ENCODE measurements at regions not wholly inside any gene's neighbourhood (a gene's known extent, or its start where the extent isn't known, plus 50 kb on each side); places are given as distances from the start of the nearest gene placed in this dataset.

GRCh38 chr6:44761046-44761445, 373.5 kb downstream of the CDC5L start:
- H3K4me3 ChIP-seq (ENCODE audit: low read length): no peak overlapping the region
- DNase-seq (ENCODE audit: low read depth): no peak
- TF ChIP-seq CTCF (IDR thresholded peaks at IDR 0.05; ENCODE audit: insufficient read depth, low read depth, low read length, missing control alignments): no peak

DNA sequence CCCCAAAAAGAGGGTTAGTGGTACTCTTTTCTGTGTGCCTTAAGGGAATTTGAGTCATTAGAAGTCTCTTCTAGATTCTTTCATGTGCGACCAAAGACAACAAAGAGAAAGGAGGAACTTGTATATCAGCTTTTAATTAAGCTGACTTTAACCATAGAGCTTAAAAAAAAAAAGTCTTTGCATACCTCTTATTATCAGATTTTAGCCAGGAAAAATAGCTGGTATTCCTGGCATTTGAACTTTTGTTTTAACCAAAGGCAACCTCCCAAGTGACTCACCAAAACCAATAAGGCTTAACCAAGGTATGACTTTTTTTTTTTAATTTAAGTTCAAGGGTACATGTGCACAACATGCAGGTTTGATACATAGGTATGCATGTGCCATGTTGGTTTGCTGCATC, 375.0 kb downstream of the CDC5L start:
- TF ChIP-seq CTCF (IDR thresholded peaks at IDR 0.05; ENCODE audit: insufficient read depth, low read depth, low read length, missing control alignments): no peak
- DNase-seq (ENCODE audit: low read depth): no peak
- H3K4me3 ChIP-seq (ENCODE audit: low read length): no peak overlapping the region

DNA sequence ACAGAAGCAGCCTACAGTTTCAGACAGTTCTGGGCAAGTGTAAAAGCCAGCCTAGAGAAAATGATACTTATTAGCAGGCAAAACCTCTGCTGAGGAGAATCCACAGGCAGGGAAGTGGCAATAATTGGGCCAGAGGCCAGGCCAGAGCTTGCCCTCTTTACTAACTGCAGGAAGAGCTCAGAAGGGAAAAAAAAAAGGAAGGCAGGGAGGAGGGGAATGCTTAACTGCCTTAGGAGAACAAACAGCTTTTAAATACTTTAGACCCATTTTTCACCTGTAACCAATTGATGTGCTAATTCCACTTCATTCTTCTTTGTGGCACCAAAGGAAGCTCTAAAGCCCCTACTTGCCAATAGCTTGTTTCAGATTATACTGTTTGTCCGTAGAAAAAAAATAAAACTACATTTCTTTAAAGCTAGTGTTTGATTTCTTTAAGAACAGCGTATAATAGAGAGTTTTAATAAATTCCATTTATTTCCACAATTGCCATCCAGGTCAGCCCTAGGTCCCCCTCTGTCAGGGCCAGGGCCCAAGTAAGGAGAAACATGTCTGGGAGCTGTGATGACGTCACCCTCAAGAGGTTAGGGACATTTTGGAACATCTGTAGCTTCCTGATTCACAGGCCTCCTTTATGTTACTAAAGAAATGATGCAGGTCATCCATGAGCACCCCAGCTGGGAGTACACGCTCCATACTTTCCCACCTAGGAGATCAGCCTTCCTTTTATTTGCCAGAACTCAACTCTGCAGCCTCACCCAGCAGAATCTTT, 384.3 kb downstream of the CDC5L start:
- no peak for DNase-seq (ENCODE audit: low read depth)
- no peak for TF ChIP-seq CTCF (IDR thresholded peaks at IDR 0.05; ENCODE audit: insufficient read depth, low read depth, low read length, missing control alignments)

GRCh38 chr6:44772838-44773237, 385.3 kb downstream of the CDC5L start:
- no peak overlapping the region for H3K4me3 ChIP-seq (ENCODE audit: low read length)
- TF ChIP-seq CTCF (IDR thresholded peaks at IDR 0.05; ENCODE audit: insufficient read depth, low read depth, low read length, missing control alignments): no peak
- DNase-seq (ENCODE audit: low read depth): no peak

More for the DNA sequence above, 384.3 kb downstream of the CDC5L start:
- no peak overlapping the region for H3K4me3 ChIP-seq (ENCODE audit: low read length)

GRCh38 chr6:44775121-44775520, 387.6 kb downstream of the CDC5L start:
- no peak for TF ChIP-seq CTCF (IDR thresholded peaks at IDR 0.05; ENCODE audit: insufficient read depth, low read depth, low read length, missing control alignments)
- DNase-seq (ENCODE audit: low read depth): no peak
- no peak overlapping the region for H3K4me3 ChIP-seq (ENCODE audit: low read length)

DNA sequence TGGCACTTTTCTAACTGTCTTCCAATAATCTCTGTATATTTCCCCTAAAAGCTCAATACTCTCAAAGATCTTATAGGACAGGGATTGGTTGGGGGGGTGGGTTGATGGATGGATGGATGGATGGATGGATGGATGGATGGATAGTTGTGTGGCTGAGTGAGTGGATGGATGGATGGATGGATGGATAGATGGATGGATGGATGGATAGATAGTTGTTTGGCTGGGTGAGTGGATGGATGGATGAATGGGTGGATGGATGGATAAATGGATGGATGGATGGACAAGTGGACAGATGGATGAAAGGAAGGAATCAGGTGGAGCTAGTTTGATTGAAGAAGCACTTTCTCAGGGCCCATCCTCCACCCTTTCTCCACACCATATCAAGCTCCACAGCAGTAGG, 388.8 kb downstream of the CDC5L start:
- DNase-seq (ENCODE audit: low read depth): no peak
- no peak overlapping the region for H3K4me3 ChIP-seq (ENCODE audit: low read length)
- no peak for TF ChIP-seq CTCF (IDR thresholded peaks at IDR 0.05; ENCODE audit: insufficient read depth, low read depth, low read length, missing control alignments)

- DNase-seq (ENCODE audit: low read depth): no peak
- no peak for TF ChIP-seq CTCF (IDR thresholded peaks at IDR 0.05; ENCODE audit: insufficient read depth, low read depth, low read length, missing control alignments)
- no peak overlapping the region for H3K4me3 ChIP-seq (ENCODE audit: low read length)
These were observed 391.0 kb downstream of the CDC5L start for GRCh38 chr6:44778513-44778912.

All from epithelial cell of esophagus (primary cell).